AG04450 (cell line): ENCODE measurements at regions not wholly inside any gene's neighbourhood (a gene's known extent, or its start where the extent isn't known, plus 50 kb on each side); places are given as distances from the start of the nearest gene placed in this dataset.

ENCODE experiments used
- CTCF ChIA-PET: fragments of 300-600, 350-600 bp; formaldehyde crosslinking; extraction: SDS; loops from one replicate; lab custom pipeline; 2022; ENCODE audit warnings: antibody characterized with exemption, inconsistent platforms; lab: Charles Lee
- POLR2A ChIA-PET: fragments of 350-600 bp; formaldehyde crosslinking; extraction: SDS; loops from one replicate; lab custom pipeline; 2021; ENCODE audit warnings: antibody characterized with exemption, inconsistent platforms; lab: Yijun Ruan, JAX
- DNase-seq: peaks from one replicate; pipeline ENCODE4 v3.0.0-alpha.2; 2011; ENCODE audit warnings: low read depth, low spot score
- H3K27ac ChIP-seq: one replicate; pipeline ENCODE4 v1.5.1; 2012; ENCODE audit warnings: low read depth, low read length, control low read depth
- H3K27me3 ChIP-seq: one replicate; pipeline ENCODE4 v1.6.0; 2012; ENCODE audit warnings: low read length; ENCODE audit not compliant: control insufficient read depth, insufficient read depth
- H3K4me3 ChIP-seq: 2 replicates; pipeline ENCODE4 v1.5.1; 2011; ENCODE audit warnings: mild to moderate bottlenecking, low read depth, low read length, control low read depth
- H3K9me3 ChIP-seq: 2 replicates; pipeline ENCODE4 v1.5.1; 2012; ENCODE audit warnings: low read length; ENCODE audit not compliant: control insufficient read depth, insufficient read depth
- CTCF ChIP-seq: IDR thresholded peaks from 2 replicates; pipeline ENCODE4 v1.5.1; 2011; ENCODE audit warnings: low read depth, low read length, control low read depth, inconsistent platforms

DNA sequence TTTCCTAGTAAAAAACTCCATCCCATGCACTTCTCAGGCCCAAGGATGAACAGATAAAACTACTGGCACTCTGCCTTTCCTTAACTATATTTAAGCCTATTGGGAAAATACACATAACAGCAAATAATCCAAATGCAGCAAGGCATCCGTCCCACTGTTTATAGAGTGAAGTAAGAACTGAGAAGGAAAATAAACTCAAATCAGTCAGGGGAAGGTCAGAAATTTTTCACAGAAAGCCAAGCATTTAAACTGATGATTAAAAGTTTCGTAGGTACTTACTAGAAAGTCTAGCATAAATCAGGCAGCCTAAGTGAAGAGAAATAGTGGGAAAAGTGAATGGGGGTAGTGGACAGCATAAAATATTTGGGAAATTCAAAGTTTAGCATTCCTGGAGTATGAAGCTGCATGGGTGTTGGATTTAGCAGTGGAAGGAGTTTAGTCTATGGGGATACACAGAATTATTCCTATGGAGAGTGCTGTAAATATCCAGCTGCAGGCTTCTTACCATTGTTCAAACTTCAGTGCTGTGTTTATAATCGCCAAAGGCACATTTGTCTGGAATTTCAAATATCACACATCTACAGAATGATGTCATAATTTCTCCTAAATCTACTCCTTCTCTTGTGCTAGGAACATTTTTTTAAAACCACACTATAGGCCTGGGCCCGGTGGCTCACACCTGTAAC is 1131.0 kb upstream of the GOT2 start:
- POLR2A ChIA-PET, result no interaction called here
- no peak overlapping the region for H3K27ac ChIP-seq
- CTCF ChIA-PET, result no interaction called here
- no peak for TF ChIP-seq CTCF
- DNase-seq, result no peak
- H3K9me3 ChIP-seq, result peaks cover 3% of the 10 kb centered on the region; the same call in 1 of the 2 replicates
- no peak overlapping the region for H3K4me3 ChIP-seq
- no peaks in the 10 kb centered on the region for H3K27me3 ChIP-seq

GRCh38 chr16:59859676-59860402 is 1125.7 kb upstream of the GOT2 start:
- Histone ChIP-seq H3K4me3 (no peak overlapping the region), H3K27me3 (no peaks in the 10 kb centered on the region), H3K9me3 (no peaks in the 10 kb centered on the region), H3K27ac (no peak overlapping the region)
- ChIA-PET CTCF (no interaction called here), POLR2A (no interaction called here)
- DNase-seq, result no peak
- no peak for TF ChIP-seq CTCF

- no peak for DNase-seq
- no peak overlapping the region for H3K4me3 ChIP-seq
- ChIA-PET POLR2A (no interaction called here), CTCF (interaction anchor here (0.5 kb wide), 1 partner anchor 15 kb away, joined by 3 read pairs; no protein-coding TSS in a partner anchor)
- TF ChIP-seq CTCF, result no peak
- no peaks in the 10 kb centered on the region for H3K9me3 ChIP-seq
- H3K27me3 ChIP-seq, result no peaks in the 10 kb centered on the region
- no peak overlapping the region for H3K27ac ChIP-seq
These were observed 1120.8 kb upstream of the GOT2 start for GRCh38 chr16:59854846-59855439.

GRCh38 chr16:59849716-59850115 is 1115.6 kb upstream of the GOT2 start:
- Histone ChIP-seq H3K9me3 (no peaks in the 10 kb centered on the region), H3K27ac (no peak overlapping the region), H3K27me3 (no peaks in the 10 kb centered on the region), H3K4me3 (no peak overlapping the region)
- no peak for TF ChIP-seq CTCF
- no peak for DNase-seq
- CTCF ChIA-PET, result no interaction called here
- POLR2A ChIA-PET, result no interaction called here

- DNase-seq, result no peak
- Histone ChIP-seq H3K27ac (no peak overlapping the region), H3K4me3 (no peak overlapping the region), H3K27me3 (no peaks in the 10 kb centered on the region), H3K9me3 (no peaks in the 10 kb centered on the region)
- ChIA-PET CTCF (no interaction called here), POLR2A (no interaction called here)
- no peak for TF ChIP-seq CTCF
These were observed 1114.2 kb upstream of the GOT2 start for GRCh38 chr16:59848296-59848695.
